SK-N-MC (cell line): ENCODE measurements at regions not wholly inside any gene's neighbourhood (a gene's known extent, or its start where the extent isn't known, plus 50 kb on each side); places are given as distances from the start of the nearest gene placed in this dataset.

ENCODE experiments used
- EZH2 ChIP-seq: fragments of 200-600 bp; sonication (generic); IDR thresholded peaks from one replicate; pipeline ENCODE4 v1.6.1; 2017; ENCODE audit warnings: antibody characterized with exemption
- POLR2AphosphoS5 ChIP-seq: IDR thresholded peaks from 2 replicates; pipeline ENCODE4 v1.6.1; 2012; ENCODE audit warnings: mild to moderate bottlenecking, low read depth, low read length, borderline replicate concordance

GRCh38 chr5:138635265-138635664, 60.1 kb upstream of the HSPA9 start:
- TF ChIP-seq POLR2AphosphoS5 (no peak), EZH2 (no peak)
